Liver (tissue), 3 donors: ENCODE measurements at regions not wholly inside any gene's neighbourhood (a gene's known extent, or its start where the extent isn't known, plus 50 kb on each side); places are given as distances from the start of the nearest gene placed in this dataset.

ENCODE experiments used
- EGR1 ChIP-seq, 2 donors: IDR thresholded peaks; 2 replicates each; pipeline ENCODE4 v1.6.1; 2016 to 2018; ENCODE audit warnings: antibody characterized with exemption in 2 of 2, low read depth in 2 of 2
- GABPA ChIP-seq, 2 donors: IDR thresholded peaks in 1 of 2; conservative IDR thresholded peaks in 1 of 2; 2 replicates each; pipeline ENCODE4 v1.6.1; 2016; ENCODE audit warnings: antibody characterized with exemption in 2 of 2, mild to moderate bottlenecking in 1 of 2, moderate library complexity in 1 of 2
- JUND ChIP-seq, 2 donors: IDR thresholded peaks; 2 replicates each; pipeline ENCODE4 v1.6.1; 2016; ENCODE audit warnings: antibody characterized with exemption in 2 of 2
- MAX ChIP-seq: IDR thresholded peaks from 2 replicates; pipeline ENCODE4 v1.6.1; 2016; ENCODE audit warnings: antibody characterized with exemption
- NR2F2 ChIP-seq: IDR thresholded peaks from 2 replicates; pipeline ENCODE4 v1.6.1; 2016; ENCODE audit warnings: antibody characterized with exemption
- RAD21 ChIP-seq, 2 donors: IDR thresholded peaks; 2 replicates each; pipeline ENCODE4 v1.6.1; 2016; ENCODE audit warnings: antibody characterized with exemption in 2 of 2, mild to moderate bottlenecking in 2 of 2
- REST ChIP-seq: IDR thresholded peaks from 2 replicates; pipeline ENCODE4 v1.6.1; 2016; ENCODE audit warnings: antibody characterized with exemption, mild to moderate bottlenecking
- RXRA ChIP-seq, 2 donors: IDR thresholded peaks; 2 replicates each; pipeline ENCODE4 v1.6.1; 2017 to 2018; ENCODE audit warnings: antibody characterized with exemption in 2 of 2, mild to moderate bottlenecking in 1 of 2
- TAF1 ChIP-seq: conservative IDR thresholded peaks from 2 replicates; pipeline ENCODE4 v1.6.1; 2016; ENCODE audit warnings: antibody characterized with exemption, mild to moderate bottlenecking
- YY1 ChIP-seq: IDR thresholded peaks from 2 replicates; pipeline ENCODE4 v1.6.1; 2016; ENCODE audit warnings: antibody characterized with exemption, mild to moderate bottlenecking
- TF ChIP-seq, protein P1 (sequence below): fragments of 150-350 bp; IDR thresholded peaks from 2 replicates; pipeline ENCODE4 v1.5.1; 2017; ENCODE audit warnings: improper control_type of control experiment, low read depth, low read length; ENCODE audit not compliant: missing input control
- TF ChIP-seq, protein P2 (sequence below): IDR thresholded peaks from 2 replicates; pipeline ENCODE4 v1.6.1; 2016; ENCODE audit warnings: antibody characterized with exemption
- TF ChIP-seq, protein P3 (sequence below): IDR thresholded peaks from 2 replicates; pipeline ENCODE4 v1.6.1; 2016; ENCODE audit warnings: antibody characterized with exemption
- donor health status: healthy.
- donor health status: healthy.

GRCh38 chr12:125586441-125586840 is 521.2 kb downstream of the AACS start:
- TF ChIP-seq, protein P1, sequence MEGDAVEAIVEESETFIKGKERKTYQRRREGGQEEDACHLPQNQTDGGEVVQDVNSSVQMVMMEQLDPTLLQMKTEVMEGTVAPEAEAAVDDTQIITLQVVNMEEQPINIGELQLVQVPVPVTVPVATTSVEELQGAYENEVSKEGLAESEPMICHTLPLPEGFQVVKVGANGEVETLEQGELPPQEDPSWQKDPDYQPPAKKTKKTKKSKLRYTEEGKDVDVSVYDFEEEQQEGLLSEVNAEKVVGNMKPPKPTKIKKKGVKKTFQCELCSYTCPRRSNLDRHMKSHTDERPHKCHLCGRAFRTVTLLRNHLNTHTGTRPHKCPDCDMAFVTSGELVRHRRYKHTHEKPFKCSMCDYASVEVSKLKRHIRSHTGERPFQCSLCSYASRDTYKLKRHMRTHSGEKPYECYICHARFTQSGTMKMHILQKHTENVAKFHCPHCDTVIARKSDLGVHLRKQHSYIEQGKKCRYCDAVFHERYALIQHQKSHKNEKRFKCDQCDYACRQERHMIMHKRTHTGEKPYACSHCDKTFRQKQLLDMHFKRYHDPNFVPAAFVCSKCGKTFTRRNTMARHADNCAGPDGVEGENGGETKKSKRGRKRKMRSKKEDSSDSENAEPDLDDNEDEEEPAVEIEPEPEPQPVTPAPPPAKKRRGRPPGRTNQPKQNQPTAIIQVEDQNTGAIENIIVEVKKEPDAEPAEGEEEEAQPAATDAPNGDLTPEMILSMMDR = no peak
- TF ChIP-seq RAD21 (IDR thresholded peaks at IDR 0.05) (no peak), JUND (IDR thresholded peaks at IDR 0.05) (no peak), YY1 (no peak), EGR1 (IDR thresholded peaks at IDR 0.05; ENCODE audit: low read depth in 2 of 2) (no peak), GABPA (IDR thresholded peaks at IDR 0.05 in 1 of 2, conservative IDR thresholded peaks at IDR 0.05 in 1 of 2) (no peak), TAF1 (no peak), NR2F2 (no peak), RXRA (IDR thresholded peaks at IDR 0.05) (no peak), REST (no peak), MAX (no peak)
- TF ChIP-seq, protein P2, sequence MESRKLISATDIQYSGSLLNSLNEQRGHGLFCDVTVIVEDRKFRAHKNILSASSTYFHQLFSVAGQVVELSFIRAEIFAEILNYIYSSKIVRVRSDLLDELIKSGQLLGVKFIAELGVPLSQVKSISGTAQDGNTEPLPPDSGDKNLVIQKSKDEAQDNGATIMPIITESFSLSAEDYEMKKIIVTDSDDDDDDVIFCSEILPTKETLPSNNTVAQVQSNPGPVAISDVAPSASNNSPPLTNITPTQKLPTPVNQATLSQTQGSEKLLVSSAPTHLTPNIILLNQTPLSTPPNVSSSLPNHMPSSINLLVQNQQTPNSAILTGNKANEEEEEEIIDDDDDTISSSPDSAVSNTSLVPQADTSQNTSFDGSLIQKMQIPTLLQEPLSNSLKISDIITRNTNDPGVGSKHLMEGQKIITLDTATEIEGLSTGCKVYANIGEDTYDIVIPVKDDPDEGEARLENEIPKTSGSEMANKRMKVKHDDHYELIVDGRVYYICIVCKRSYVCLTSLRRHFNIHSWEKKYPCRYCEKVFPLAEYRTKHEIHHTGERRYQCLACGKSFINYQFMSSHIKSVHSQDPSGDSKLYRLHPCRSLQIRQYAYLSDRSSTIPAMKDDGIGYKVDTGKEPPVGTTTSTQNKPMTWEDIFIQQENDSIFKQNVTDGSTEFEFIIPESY = no peak
- TF ChIP-seq, protein P3, sequence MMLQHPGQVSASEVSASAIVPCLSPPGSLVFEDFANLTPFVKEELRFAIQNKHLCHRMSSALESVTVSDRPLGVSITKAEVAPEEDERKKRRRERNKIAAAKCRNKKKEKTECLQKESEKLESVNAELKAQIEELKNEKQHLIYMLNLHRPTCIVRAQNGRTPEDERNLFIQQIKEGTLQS = no peak
